Liver (tissue), 3 donors: ENCODE measurements at regions not wholly inside any gene's neighbourhood (a gene's known extent, or its start where the extent isn't known, plus 50 kb on each side); places are given as distances from the start of the nearest gene placed in this dataset.
"Not testable (repeated sequence)": the region's sequence is repeated elsewhere in the genome, so short reads cannot be mapped to it uniquely, and the experiment has no call there.

Source experiments
- CTCF ChIP-seq: fragments of 150-350 bp; IDR thresholded peaks from 2 replicates; pipeline ENCODE4 v1.5.1; 2017; ENCODE audit warnings: improper control_type of control experiment, low read depth, low read length; ENCODE audit not compliant: missing input control
- EGR1 ChIP-seq, 2 donors: IDR thresholded peaks; 2 replicates each; pipeline ENCODE4 v1.6.1; 2016 to 2018; ENCODE audit warnings: antibody characterized with exemption in 2 of 2, low read depth in 2 of 2
- GABPA ChIP-seq, 2 donors: IDR thresholded peaks in 1 of 2; conservative IDR thresholded peaks in 1 of 2; 2 replicates each; pipeline ENCODE4 v1.6.1; 2016; ENCODE audit warnings: antibody characterized with exemption in 2 of 2, mild to moderate bottlenecking in 1 of 2, moderate library complexity in 1 of 2
- HNF4A ChIP-seq, 2 donors: conservative IDR thresholded peaks; 2 replicates each; pipeline ENCODE4 v1.6.1; 2016; ENCODE audit warnings: antibody characterized with exemption in 2 of 2, mild to moderate bottlenecking in 2 of 2
- JUND ChIP-seq, 2 donors: IDR thresholded peaks; 2 replicates each; pipeline ENCODE4 v1.6.1; 2016; ENCODE audit warnings: antibody characterized with exemption in 2 of 2
- RAD21 ChIP-seq, 2 donors: IDR thresholded peaks; 2 replicates each; pipeline ENCODE4 v1.6.1; 2016; ENCODE audit warnings: antibody characterized with exemption in 2 of 2, mild to moderate bottlenecking in 2 of 2
- REST ChIP-seq: IDR thresholded peaks from 2 replicates; pipeline ENCODE4 v1.6.1; 2016; ENCODE audit warnings: antibody characterized with exemption, mild to moderate bottlenecking
- SP1 ChIP-seq: IDR thresholded peaks from 2 replicates; pipeline ENCODE4 v1.6.1; 2018; ENCODE audit warnings: antibody characterized with exemption, mild to moderate bottlenecking
- TAF1 ChIP-seq: conservative IDR thresholded peaks from 2 replicates; pipeline ENCODE4 v1.6.1; 2016; ENCODE audit warnings: antibody characterized with exemption, mild to moderate bottlenecking
- YY1 ChIP-seq: IDR thresholded peaks from 2 replicates; pipeline ENCODE4 v1.6.1; 2016; ENCODE audit warnings: antibody characterized with exemption, mild to moderate bottlenecking
- TF ChIP-seq, protein P1 (sequence below): IDR thresholded peaks from 2 replicates; pipeline ENCODE4 v1.6.1; 2016; ENCODE audit warnings: antibody characterized with exemption
- TF ChIP-seq, protein P2 (sequence below): IDR thresholded peaks from 2 replicates; pipeline ENCODE4 v1.6.1; 2016; ENCODE audit warnings: antibody characterized with exemption
- TF ChIP-seq, protein P3 (sequence below): IDR thresholded peaks from 2 replicates; pipeline ENCODE4 v1.6.1; 2016; ENCODE audit warnings: antibody characterized with exemption
- donor health status: healthy.
- donor health status: healthy.

DNA sequence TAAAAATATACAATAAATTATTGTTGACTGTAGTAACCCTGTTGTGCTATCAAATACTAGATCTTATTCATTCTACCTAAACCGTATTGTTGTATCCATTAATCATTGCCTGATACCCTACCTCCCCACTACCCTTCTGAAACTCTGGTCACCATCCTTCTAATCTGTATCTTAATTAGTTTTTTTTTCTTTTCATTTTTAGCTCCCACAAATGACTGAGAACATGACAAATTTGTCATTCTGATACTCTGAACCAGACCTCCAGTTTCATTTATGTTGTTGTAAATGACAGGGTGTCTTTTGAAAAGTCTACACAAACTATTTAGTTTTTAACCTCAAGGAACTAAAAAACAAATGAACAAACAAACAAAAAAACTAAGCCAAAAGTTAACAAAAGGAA lies 185.1 kb downstream of the ZFY start:
- not testable (repeated sequence) for TF ChIP-seq TAF1; JUND (IDR thresholded peaks at IDR 0.05); GABPA (IDR thresholded peaks at IDR 0.05 in 1 of 2, conservative IDR thresholded peaks at IDR 0.05 in 1 of 2); REST; CTCF; YY1; HNF4A (conservative IDR thresholded peaks at IDR 0.05); EGR1 (IDR thresholded peaks at IDR 0.05; ENCODE audit: low read depth in 2 of 2); RAD21 (IDR thresholded peaks at IDR 0.05); SP1
- TF ChIP-seq, protein P1, sequence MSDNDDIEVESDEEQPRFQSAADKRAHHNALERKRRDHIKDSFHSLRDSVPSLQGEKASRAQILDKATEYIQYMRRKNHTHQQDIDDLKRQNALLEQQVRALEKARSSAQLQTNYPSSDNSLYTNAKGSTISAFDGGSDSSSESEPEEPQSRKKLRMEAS: not testable (repeated sequence)
- TF ChIP-seq, protein P2, sequence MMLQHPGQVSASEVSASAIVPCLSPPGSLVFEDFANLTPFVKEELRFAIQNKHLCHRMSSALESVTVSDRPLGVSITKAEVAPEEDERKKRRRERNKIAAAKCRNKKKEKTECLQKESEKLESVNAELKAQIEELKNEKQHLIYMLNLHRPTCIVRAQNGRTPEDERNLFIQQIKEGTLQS: not testable (repeated sequence)
- TF ChIP-seq, protein P3, sequence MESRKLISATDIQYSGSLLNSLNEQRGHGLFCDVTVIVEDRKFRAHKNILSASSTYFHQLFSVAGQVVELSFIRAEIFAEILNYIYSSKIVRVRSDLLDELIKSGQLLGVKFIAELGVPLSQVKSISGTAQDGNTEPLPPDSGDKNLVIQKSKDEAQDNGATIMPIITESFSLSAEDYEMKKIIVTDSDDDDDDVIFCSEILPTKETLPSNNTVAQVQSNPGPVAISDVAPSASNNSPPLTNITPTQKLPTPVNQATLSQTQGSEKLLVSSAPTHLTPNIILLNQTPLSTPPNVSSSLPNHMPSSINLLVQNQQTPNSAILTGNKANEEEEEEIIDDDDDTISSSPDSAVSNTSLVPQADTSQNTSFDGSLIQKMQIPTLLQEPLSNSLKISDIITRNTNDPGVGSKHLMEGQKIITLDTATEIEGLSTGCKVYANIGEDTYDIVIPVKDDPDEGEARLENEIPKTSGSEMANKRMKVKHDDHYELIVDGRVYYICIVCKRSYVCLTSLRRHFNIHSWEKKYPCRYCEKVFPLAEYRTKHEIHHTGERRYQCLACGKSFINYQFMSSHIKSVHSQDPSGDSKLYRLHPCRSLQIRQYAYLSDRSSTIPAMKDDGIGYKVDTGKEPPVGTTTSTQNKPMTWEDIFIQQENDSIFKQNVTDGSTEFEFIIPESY: not testable (repeated sequence)
